Esophagus muscularis mucosa (tissue), 4 donors: ENCODE measurements at regions not wholly inside any gene's neighbourhood (a gene's known extent, or its start where the extent isn't known, plus 50 kb on each side); places are given as distances from the start of the nearest gene placed in this dataset.

Experiments
- CTCF ChIP-seq, 3 experiments: fragments of 200-600 bp in 2 of 3; fragments of 450-650 bp in 1 of 3; sonication (generic) in 2 of 3; IDR thresholded peaks; one replicate each; pipeline ENCODE4 v1.5.1; 2017 to 2019; ENCODE audit warnings: antibody characterized with exemption in 3 of 3, mild to moderate bottlenecking in 2 of 3, moderate library complexity in 1 of 3
- EP300 ChIP-seq: sonication (generic); formaldehyde crosslinking; IDR thresholded peaks from one replicate; pipeline ENCODE4 v1.6.1; 2017; ENCODE audit warnings: antibody characterized with exemption
- POLR2A ChIP-seq: fragments of 450-650 bp; IDR thresholded peaks from one replicate; pipeline ENCODE4 v1.6.1; 2017; ENCODE audit warnings: antibody characterized with exemption, moderate library complexity, mild to moderate bottlenecking, low read depth

GRCh38 chr4:12961713-12962112 is 522.4 kb downstream of the RAB28 start:
- TF ChIP-seq POLR2A (no peak), CTCF (IDR thresholded peaks at IDR 0.05) (no peak), EP300 (no peak)
